ENCODE measurements at regions not wholly inside any gene's neighbourhood (a gene's known extent, or its start where the extent isn't known, plus 50 kb on each side); places are given as distances from the start of the nearest gene placed in this dataset.

DNA sequence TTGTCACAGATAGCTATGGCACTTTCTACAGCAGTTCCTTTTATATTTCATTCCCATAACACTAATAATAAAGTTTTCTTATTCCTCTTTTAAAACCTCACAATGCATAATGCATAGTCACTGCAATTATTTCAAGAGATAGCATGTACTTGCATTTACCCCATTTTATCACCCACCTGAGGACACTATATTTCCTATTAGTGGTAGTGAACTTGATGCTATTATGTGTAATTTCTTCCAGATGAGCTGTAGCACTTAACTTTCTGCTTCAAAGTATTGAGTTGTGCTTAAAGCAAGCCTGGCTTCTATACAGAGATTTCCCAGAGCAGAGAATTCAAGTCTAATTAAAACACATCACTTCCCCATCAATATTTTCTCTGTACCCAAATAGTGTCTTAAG is 461.1 kb downstream of the HTR7 start:
- Histone ChIP-seq H3K36me3 (ENCODE audit: control insufficient read depth, insufficient read depth, low read length) (no peaks in the 10 kb centered on the region), H3K4me3 (replicated peaks; ENCODE audit: low read depth, low read length) (no peak overlapping the region), H3K27me3 (replicated peaks; ENCODE audit: control insufficient read depth, insufficient read depth, low read length) (no peaks in the 10 kb centered on the region)
- no peak for DNase-seq (ENCODE audit: extremely low read depth, insufficient read length)
- no peak for TF ChIP-seq CTCF (IDR thresholded peaks at IDR 0.05; ENCODE audit: insufficient read depth, low read length, poor library complexity, severe bottlenecking)

GRCh38 chr10:90398566-90398965 is 459.3 kb downstream of the HTR7 start:
- no peak for DNase-seq (ENCODE audit: extremely low read depth, insufficient read length)
- no peak for TF ChIP-seq CTCF (IDR thresholded peaks at IDR 0.05; ENCODE audit: insufficient read depth, low read length, poor library complexity, severe bottlenecking)
- Histone ChIP-seq H3K4me3 (replicated peaks; ENCODE audit: low read depth, low read length) (no peak overlapping the region), H3K27me3 (replicated peaks; ENCODE audit: control insufficient read depth, insufficient read depth, low read length) (no peaks in the 10 kb centered on the region), H3K36me3 (ENCODE audit: control insufficient read depth, insufficient read depth, low read length) (no peaks in the 10 kb centered on the region)

DNA sequence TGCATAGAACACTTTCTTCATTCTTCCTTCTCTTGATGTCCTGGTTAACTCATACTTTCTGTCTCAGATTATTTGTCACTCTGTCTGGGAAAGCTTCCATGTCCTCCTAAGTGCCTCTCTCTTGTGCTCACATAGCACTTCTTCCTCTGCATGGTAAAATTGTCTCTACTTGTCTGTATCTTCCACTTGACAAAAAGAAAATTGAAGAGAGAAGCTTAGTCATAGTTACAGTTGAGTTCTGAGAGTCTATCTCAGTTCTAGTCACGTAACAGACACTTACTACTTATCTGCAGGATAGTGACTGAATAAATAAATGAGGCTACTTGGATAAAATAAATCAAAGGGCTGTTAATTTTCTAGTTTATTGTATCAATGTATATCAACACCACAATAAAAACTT is 458.1 kb downstream of the HTR7 start:
- H3K4me3 ChIP-seq (replicated peaks; ENCODE audit: low read depth, low read length) = no peak overlapping the region
- H3K36me3 ChIP-seq (ENCODE audit: control insufficient read depth, insufficient read depth, low read length) = no peaks in the 10 kb centered on the region
- DNase-seq (ENCODE audit: extremely low read depth, insufficient read length) = no peak
- TF ChIP-seq CTCF (IDR thresholded peaks at IDR 0.05; ENCODE audit: insufficient read depth, low read length, poor library complexity, severe bottlenecking) = no peak
- H3K27me3 ChIP-seq (replicated peaks; ENCODE audit: control insufficient read depth, insufficient read depth, low read length) = no peaks in the 10 kb centered on the region

GRCh38 chr10:90403211-90404000 is 454.4 kb downstream of the HTR7 start:
- Histone ChIP-seq H3K27me3 (replicated peaks; ENCODE audit: control insufficient read depth, insufficient read depth, low read length) (no peaks in the 10 kb centered on the region), H3K36me3 (ENCODE audit: control insufficient read depth, insufficient read depth, low read length) (no peaks in the 10 kb centered on the region), H3K4me3 (replicated peaks; ENCODE audit: low read depth, low read length) (no peak overlapping the region)
- DNase-seq (ENCODE audit: extremely low read depth, insufficient read length) = no peak
- no peak for TF ChIP-seq CTCF (IDR thresholded peaks at IDR 0.05; ENCODE audit: insufficient read depth, low read length, poor library complexity, severe bottlenecking)

DNA sequence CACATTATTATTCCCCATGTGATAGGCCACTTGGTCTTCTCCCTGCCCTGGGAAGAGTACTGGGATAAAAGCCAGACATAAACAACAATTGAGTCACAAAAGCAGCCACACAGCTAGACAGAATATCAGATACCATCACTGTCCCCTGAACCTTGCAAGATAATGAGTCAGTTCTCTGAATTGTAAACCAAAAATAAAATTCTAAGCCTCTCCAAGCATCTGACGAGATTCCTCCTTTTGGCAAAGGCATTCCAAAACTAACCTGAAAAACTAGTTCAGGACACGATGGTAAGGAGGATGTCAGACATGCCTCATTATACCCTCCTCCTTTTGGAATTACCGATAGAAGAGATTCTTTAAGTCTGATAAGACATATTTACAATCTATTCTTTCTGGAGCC is 450.7 kb downstream of the HTR7 start:
- Histone ChIP-seq H3K36me3 (ENCODE audit: control insufficient read depth, insufficient read depth, low read length) (no peaks in the 10 kb centered on the region), H3K27me3 (replicated peaks; ENCODE audit: control insufficient read depth, insufficient read depth, low read length) (no peaks in the 10 kb centered on the region), H3K4me3 (replicated peaks; ENCODE audit: low read depth, low read length) (no peak overlapping the region)
- DNase-seq (ENCODE audit: extremely low read depth, insufficient read length) = no peak
- no peak for TF ChIP-seq CTCF (IDR thresholded peaks at IDR 0.05; ENCODE audit: insufficient read depth, low read length, poor library complexity, severe bottlenecking)

DNA sequence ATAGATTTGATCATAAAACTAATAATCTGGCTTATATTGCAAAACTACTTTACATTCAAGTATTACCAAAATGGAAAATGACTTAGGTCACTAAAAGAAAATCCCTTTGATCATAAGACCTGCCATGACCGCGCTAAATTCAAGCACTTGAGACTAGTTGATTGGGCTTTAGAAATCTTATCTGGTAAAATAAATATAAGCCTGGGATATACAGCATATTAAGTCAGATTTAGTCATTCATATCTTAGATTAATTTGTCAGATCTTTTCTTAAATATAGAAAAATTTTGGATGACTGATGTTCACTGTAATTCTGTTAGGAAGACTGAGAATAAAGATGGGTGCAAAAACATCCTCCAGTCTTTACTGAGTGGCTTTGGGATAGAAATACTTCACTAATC is 450.0 kb downstream of the HTR7 start:
- TF ChIP-seq CTCF (IDR thresholded peaks at IDR 0.05; ENCODE audit: insufficient read depth, low read length, poor library complexity, severe bottlenecking) = no peak
- DNase-seq (ENCODE audit: extremely low read depth, insufficient read length) = no peak
- Histone ChIP-seq H3K27me3 (replicated peaks; ENCODE audit: control insufficient read depth, insufficient read depth, low read length) (no peaks in the 10 kb centered on the region), H3K36me3 (ENCODE audit: control insufficient read depth, insufficient read depth, low read length) (no peaks in the 10 kb centered on the region), H3K4me3 (replicated peaks; ENCODE audit: low read depth, low read length) (no peak overlapping the region)
